ENCODE measurements at regions not wholly inside any gene's neighbourhood (a gene's known extent, or its start where the extent isn't known, plus 50 kb on each side); places are given as distances from the start of the nearest gene placed in this dataset.

GRCh38 chr18:26794230-26795101, 71.0 kb downstream of the AQP4 start:
- Histone ChIP-seq H3K36me3 (ENCODE audit: control insufficient read depth in 2 of 3, insufficient read depth in 3 of 3, low read length in 3 of 3) (no peaks in the 10 kb centered on the region), H3K4me1 (ENCODE audit: control insufficient read depth in 2 of 2, insufficient read depth in 2 of 2, low read length in 2 of 2) (no peaks in the 10 kb centered on the region), H3K4me3 (ENCODE audit: low read length) (no peak overlapping the region), H3K27ac (ENCODE audit: low read depth, low read length) (no peak overlapping the region), H3K9me3 (ENCODE audit: control insufficient read depth in 2 of 3, low read length in 3 of 3) (no peaks in the 10 kb centered on the region), H3K27me3 (ENCODE audit: control insufficient read depth in 2 of 2, insufficient read depth in 2 of 2, low read length in 2 of 2) (no peaks in the 10 kb centered on the region)
- no peaks in the 10 kb centered on the region for H3K36me3 Mint-ChIP-seq
- intact Hi-C loops (cut with micrococcal nuclease) = no loop called here
- DNase-seq (no peak), ATAC-seq (no peak)
- H3K27ac Mint-ChIP-seq = no peak overlapping the region
- H3K9me3 Mint-ChIP-seq = peaks cover 0 to 26% (median 8%) of the 10 kb centered on the region in 11 donors
- H3K27me3 Mint-ChIP-seq = peaks cover 0 to 6% (median 0%) of the 10 kb centered on the region in 5 donors
- no peak overlapping the region for H3K4me3 Mint-ChIP-seq
- no peaks in the 10 kb centered on the region for H3K4me1 Mint-ChIP-seq
- POLR2A ChIA-PET = no interaction called here
- CTCF ChIA-PET = no interaction called here

GRCh38 chr18:26792661-26793060, 72.8 kb downstream of the AQP4 start:
- H3K27ac Mint-ChIP-seq = no peak overlapping the region
- ATAC-seq (no peak), DNase-seq (no peak)
- H3K4me3 Mint-ChIP-seq = no peak overlapping the region
- no peaks in the 10 kb centered on the region for H3K9me3 ChIP-seq (ENCODE audit: control insufficient read depth in 2 of 3, low read length in 3 of 3)
- no peaks in the 10 kb centered on the region for H3K4me1 ChIP-seq (ENCODE audit: control insufficient read depth in 2 of 2, insufficient read depth in 2 of 2, low read length in 2 of 2)
- intact Hi-C loops (cut with micrococcal nuclease) = no loop called here
- ChIA-PET POLR2A (no interaction called here), CTCF (no interaction called here)
- no peak overlapping the region for H3K4me3 ChIP-seq (ENCODE audit: low read length)
- no peaks in the 10 kb centered on the region for H3K4me1 Mint-ChIP-seq
- H3K27ac ChIP-seq (ENCODE audit: low read depth, low read length) = no peak overlapping the region
- no peaks in the 10 kb centered on the region for H3K36me3 Mint-ChIP-seq
- peaks cover 0 to 9% (median 6%) of the 10 kb centered on the region in 11 donors for H3K9me3 Mint-ChIP-seq
- H3K27me3 ChIP-seq (ENCODE audit: control insufficient read depth in 2 of 2, insufficient read depth in 2 of 2, low read length in 2 of 2) = no peaks in the 10 kb centered on the region
- peaks cover 0 to 10% (median 0%) of the 10 kb centered on the region in 5 donors for H3K27me3 Mint-ChIP-seq
- H3K36me3 ChIP-seq (ENCODE audit: control insufficient read depth in 2 of 3, insufficient read depth in 3 of 3, low read length in 3 of 3) = no peaks in the 10 kb centered on the region

GRCh38 chr18:26791676-26792075, 73.8 kb downstream of the AQP4 start:
- Mint-ChIP-seq H3K36me3 (no peaks in the 10 kb centered on the region), H3K9me3 (peaks cover 0 to 9% (median 3%) of the 10 kb centered on the region in 11 donors), H3K4me3 (no peak overlapping the region), H3K27me3 (peaks cover 0 to 10% (median 0%) of the 10 kb centered on the region in 5 donors), H3K27ac (no peak overlapping the region), H3K4me1 (no peaks in the 10 kb centered on the region)
- ATAC-seq (no peak), DNase-seq (no peak)
- H3K4me3 ChIP-seq (ENCODE audit: low read length) = no peak overlapping the region
- H3K27ac ChIP-seq (ENCODE audit: low read depth, low read length) = no peak overlapping the region
- no peaks in the 10 kb centered on the region for H3K27me3 ChIP-seq (ENCODE audit: control insufficient read depth in 2 of 2, insufficient read depth in 2 of 2, low read length in 2 of 2)
- H3K36me3 ChIP-seq (ENCODE audit: control insufficient read depth in 2 of 3, insufficient read depth in 3 of 3, low read length in 3 of 3) = no peaks in the 10 kb centered on the region
- intact Hi-C loops (cut with micrococcal nuclease) = no loop called here
- POLR2A ChIA-PET = no interaction called here
- CTCF ChIA-PET = no interaction called here
- H3K9me3 ChIP-seq (ENCODE audit: control insufficient read depth in 2 of 3, low read length in 3 of 3) = no peaks in the 10 kb centered on the region
- H3K4me1 ChIP-seq (ENCODE audit: control insufficient read depth in 2 of 2, insufficient read depth in 2 of 2, low read length in 2 of 2) = no peaks in the 10 kb centered on the region

GRCh38 chr18:26784599-26784998, 80.9 kb downstream of the AQP4 start:
- DNase-seq (no peak), ATAC-seq (no peak)
- no peak overlapping the region for H3K27ac ChIP-seq (ENCODE audit: low read depth, low read length)
- ChIA-PET CTCF (no interaction called here), POLR2A (no interaction called here)
- H3K27me3 ChIP-seq (ENCODE audit: control insufficient read depth in 2 of 2, insufficient read depth in 2 of 2, low read length in 2 of 2) = no peaks in the 10 kb centered on the region
- Mint-ChIP-seq H3K4me3 (no peak overlapping the region), H3K27me3 (peaks cover 0 to 5% (median 3%) of the 10 kb centered on the region in 5 donors), H3K36me3 (no peaks in the 10 kb centered on the region), H3K4me1 (no peaks in the 10 kb centered on the region), H3K27ac (no peak overlapping the region), H3K9me3 (peaks cover 0 to 6% (median 0%) of the 10 kb centered on the region in 11 donors)
- no peaks in the 10 kb centered on the region for H3K36me3 ChIP-seq (ENCODE audit: control insufficient read depth in 2 of 3, insufficient read depth in 3 of 3, low read length in 3 of 3)
- H3K4me1 ChIP-seq (ENCODE audit: control insufficient read depth in 2 of 2, insufficient read depth in 2 of 2, low read length in 2 of 2) = no peaks in the 10 kb centered on the region
- no peaks in the 10 kb centered on the region for H3K9me3 ChIP-seq (ENCODE audit: control insufficient read depth in 2 of 3, low read length in 3 of 3)
- no peak overlapping the region for H3K4me3 ChIP-seq (ENCODE audit: low read length)
- intact Hi-C loops (cut with micrococcal nuclease) = no loop called here

GRCh38 chr18:26783170-26783569, 82.3 kb downstream of the AQP4 start:
- no peak overlapping the region for H3K27ac Mint-ChIP-seq
- no peak overlapping the region for H3K4me3 Mint-ChIP-seq
- Histone ChIP-seq H3K36me3 (ENCODE audit: control insufficient read depth in 2 of 3, insufficient read depth in 3 of 3, low read length in 3 of 3) (no peaks in the 10 kb centered on the region), H3K27me3 (ENCODE audit: control insufficient read depth in 2 of 2, insufficient read depth in 2 of 2, low read length in 2 of 2) (no peaks in the 10 kb centered on the region), H3K27ac (ENCODE audit: low read depth, low read length) (no peak overlapping the region), H3K4me1 (ENCODE audit: control insufficient read depth in 2 of 2, insufficient read depth in 2 of 2, low read length in 2 of 2) (no peaks in the 10 kb centered on the region), H3K9me3 (ENCODE audit: control insufficient read depth in 2 of 3, low read length in 3 of 3) (no peaks in the 10 kb centered on the region), H3K4me3 (ENCODE audit: low read length) (no peak overlapping the region)
- no peak for DNase-seq
- CTCF ChIA-PET = no interaction called here
- no peak for ATAC-seq
- H3K9me3 Mint-ChIP-seq = peaks cover 0 to 6% (median 0%) of the 10 kb centered on the region in 11 donors
- H3K4me1 Mint-ChIP-seq = no peaks in the 10 kb centered on the region
- POLR2A ChIA-PET = no interaction called here
- intact Hi-C loops (cut with micrococcal nuclease) = no loop called here
- H3K27me3 Mint-ChIP-seq = peaks cover 0 to 5% (median 3%) of the 10 kb centered on the region in 5 donors
- H3K36me3 Mint-ChIP-seq = no peaks in the 10 kb centered on the region

- DNase-seq (no peak), ATAC-seq (no peak)
- Mint-ChIP-seq H3K36me3 (no peaks in the 10 kb centered on the region), H3K9me3 (peaks cover 0 to 6% (median 0%) of the 10 kb centered on the region in 11 donors), H3K27ac (no peak overlapping the region), H3K27me3 (peaks cover 0 to 5% (median 0%) of the 10 kb centered on the region in 5 donors), H3K4me3 (no peak overlapping the region), H3K4me1 (no peaks in the 10 kb centered on the region)
- no peaks in the 10 kb centered on the region for H3K27me3 ChIP-seq (ENCODE audit: control insufficient read depth in 2 of 2, insufficient read depth in 2 of 2, low read length in 2 of 2)
- no peaks in the 10 kb centered on the region for H3K9me3 ChIP-seq (ENCODE audit: control insufficient read depth in 2 of 3, low read length in 3 of 3)
- no peaks in the 10 kb centered on the region for H3K36me3 ChIP-seq (ENCODE audit: control insufficient read depth in 2 of 3, insufficient read depth in 3 of 3, low read length in 3 of 3)
- intact Hi-C loops (cut with micrococcal nuclease) = no loop called here
- ChIA-PET CTCF (no interaction called here), POLR2A (no interaction called here)
- H3K4me1 ChIP-seq (ENCODE audit: control insufficient read depth in 2 of 2, insufficient read depth in 2 of 2, low read length in 2 of 2) = no peaks in the 10 kb centered on the region
- no peak overlapping the region for H3K4me3 ChIP-seq (ENCODE audit: low read length)
- H3K27ac ChIP-seq (ENCODE audit: low read depth, low read length) = no peak overlapping the region
These were observed 84.8 kb downstream of the AQP4 start for GRCh38 chr18:26780520-26781325.

Measured in naive thymus-derived CD4-positive, alpha-beta T cell (primary cell).